SJCRH30 (cell line): ENCODE measurements at regions not wholly inside any gene's neighbourhood (a gene's known extent, or its start where the extent isn't known, plus 50 kb on each side); places are given as distances from the start of the nearest gene placed in this dataset.
"Not testable (repeated sequence)": the region's sequence is repeated elsewhere in the genome, so short reads cannot be mapped to it uniquely, and the experiment has no call there.

ENCODE experiments used
- DNase-seq, 2 experiments: peaks; one replicate each; pipeline ENCODE4 v3.0.0-alpha.2; 2015 to 2020
- H3K27ac ChIP-seq: fragments of 250-450 bp; sonication (Bioruptor Pico); 2 replicates; pipeline ENCODE4 v1.5.1; 2020; ENCODE audit warnings: mild to moderate bottlenecking, moderate library complexity
- H3K27me3 ChIP-seq: fragments of 250-450 bp; sonication (Bioruptor Pico); 2 replicates; pipeline ENCODE4 v1.5.1; 2020; ENCODE audit warnings: mild to moderate bottlenecking, moderate library complexity
- H3K36me3 ChIP-seq: fragments of 250-450 bp; sonication (Bioruptor Pico); 2 replicates; pipeline ENCODE4 v1.5.1; 2020; ENCODE audit warnings: mild to moderate bottlenecking, moderate library complexity
- H3K4me1 ChIP-seq: fragments of 250-450 bp; sonication (Bioruptor Pico); 2 replicates; pipeline ENCODE4 v1.5.1; 2020; ENCODE audit warnings: mild to moderate bottlenecking, moderate library complexity
- H3K4me3 ChIP-seq: fragments of 250-450 bp; sonication (Bioruptor Pico); 2 replicates; pipeline ENCODE4 v1.5.1; 2020; ENCODE audit warnings: mild to moderate bottlenecking, moderate library complexity
- H3K9me3 ChIP-seq: fragments of 250-450 bp; sonication (Bioruptor Pico); replicated peaks from 2 replicates; pipeline ENCODE4 v1.5.1; 2020; ENCODE audit warnings: mild to moderate bottlenecking, moderate library complexity

- DNase-seq: peak; percentile 67 to 69
- H3K27ac ChIP-seq: no peak overlapping the region
- no peaks in the 10 kb centered on the region for H3K36me3 ChIP-seq
- no peaks in the 10 kb centered on the region for H3K27me3 ChIP-seq
- H3K4me3 ChIP-seq: no peak overlapping the region
- peaks cover 15% of the 10 kb centered on the region for H3K4me1 ChIP-seq
- H3K9me3 ChIP-seq: no peaks in the 10 kb centered on the region
Measured at GRCh38 chr14:71165121-71166031, 258.1 kb downstream of the PCNX1 start.

GRCh38 chr14:71166180-71166837 lies 259.1 kb downstream of the PCNX1 start:
- no peaks in the 10 kb centered on the region for H3K9me3 ChIP-seq
- H3K27me3 ChIP-seq: no peaks in the 10 kb centered on the region
- H3K36me3 ChIP-seq: no peaks in the 10 kb centered on the region
- peaks cover 15% of the 10 kb centered on the region for H3K4me1 ChIP-seq
- DNase-seq: peak; percentile 17 to 39
- no peak overlapping the region for H3K27ac ChIP-seq
- no peak overlapping the region for H3K4me3 ChIP-seq

GRCh38 chr14:71167325-71167950 lies 260.2 kb downstream of the PCNX1 start:
- peak; percentile 16 to 36 for DNase-seq

GRCh38 chr14:71168161-71168560 lies 260.9 kb downstream of the PCNX1 start:
- H3K4me3 ChIP-seq: peak overlapping the region; percentile 54
- not testable (repeated sequence) for H3K27me3 ChIP-seq, DNase-seq, H3K36me3 ChIP-seq, H3K9me3 ChIP-seq
- peak overlapping the region; percentile 52 for H3K27ac ChIP-seq
- peaks cover 15% of the 10 kb centered on the region for H3K4me1 ChIP-seq

More at GRCh38 chr14:71167325-71167950, 260.2 kb downstream of the PCNX1 start:
- H3K27me3 ChIP-seq, H3K9me3 ChIP-seq, H3K36me3 ChIP-seq: not testable (repeated sequence)
- Histone ChIP-seq H3K27ac (peak overlapping the region; percentile 52), H3K4me1 (peaks cover 15% of the 10 kb centered on the region), H3K4me3 (peak overlapping the region; percentile 54)

- Histone ChIP-seq H3K27ac (peak overlapping the region; percentile 52; the same call in 1 of the 2 replicates), H3K27me3 (no peaks in the 10 kb centered on the region), H3K9me3 (no peaks in the 10 kb centered on the region), H3K36me3 (no peaks in the 10 kb centered on the region), H3K4me1 (peaks cover 15% of the 10 kb centered on the region), H3K4me3 (peak overlapping the region; percentile 54)
- peak; percentile 15 to 62 for DNase-seq
Measured at GRCh38 chr14:71168564-71169427, 261.5 kb downstream of the PCNX1 start.

GRCh38 chr14:71169861-71170260 lies 262.6 kb downstream of the PCNX1 start:
- Histone ChIP-seq H3K4me1 (peaks cover 10% of the 10 kb centered on the region), H3K36me3 (no peaks in the 10 kb centered on the region), H3K9me3 (no peaks in the 10 kb centered on the region), H3K27me3 (no peaks in the 10 kb centered on the region), H3K4me3 (no peak overlapping the region), H3K27ac (no peak overlapping the region)
- no peak for DNase-seq

GRCh38 chr14:71175491-71175890 lies 268.2 kb downstream of the PCNX1 start:
- H3K9me3 ChIP-seq: no peaks in the 10 kb centered on the region
- no peaks in the 10 kb centered on the region for H3K27me3 ChIP-seq
- H3K4me3 ChIP-seq: no peak overlapping the region
- no peak for DNase-seq
- H3K36me3 ChIP-seq: no peaks in the 10 kb centered on the region
- H3K4me1 ChIP-seq: no peaks in the 10 kb centered on the region
- no peak overlapping the region for H3K27ac ChIP-seq

- no peaks in the 10 kb centered on the region for H3K36me3 ChIP-seq
- no peak overlapping the region for H3K4me3 ChIP-seq
- no peaks in the 10 kb centered on the region for H3K27me3 ChIP-seq
- H3K27ac ChIP-seq: no peak overlapping the region
- no peak for DNase-seq
- H3K9me3 ChIP-seq: no peaks in the 10 kb centered on the region
- H3K4me1 ChIP-seq: no peaks in the 10 kb centered on the region
Measured at GRCh38 chr14:71179066-71179465, 271.8 kb downstream of the PCNX1 start.

GRCh38 chr14:71180397-71180796 lies 273.1 kb downstream of the PCNX1 start:
- H3K27ac ChIP-seq: no peak overlapping the region
- H3K9me3 ChIP-seq: no peaks in the 10 kb centered on the region
- no peaks in the 10 kb centered on the region for H3K36me3 ChIP-seq
- H3K4me1 ChIP-seq: no peaks in the 10 kb centered on the region
- H3K27me3 ChIP-seq: no peaks in the 10 kb centered on the region
- no peak for DNase-seq
- no peak overlapping the region for H3K4me3 ChIP-seq

GRCh38 chr14:71181215-71182003 lies 274.1 kb downstream of the PCNX1 start:
- H3K4me1 ChIP-seq: no peaks in the 10 kb centered on the region
- H3K4me3 ChIP-seq: no peak overlapping the region
- H3K9me3 ChIP-seq: no peaks in the 10 kb centered on the region
- no peak overlapping the region for H3K27ac ChIP-seq
- H3K27me3 ChIP-seq: no peaks in the 10 kb centered on the region
- no peaks in the 10 kb centered on the region for H3K36me3 ChIP-seq
- peak in 1 of 2 experiments; percentile 18 for DNase-seq

- Histone ChIP-seq H3K27ac (no peak overlapping the region), H3K27me3 (no peaks in the 10 kb centered on the region), H3K4me3 (no peak overlapping the region)
Measured at GRCh38 chr14:71183876-71184689, 276.8 kb downstream of the PCNX1 start.

GRCh38 chr14:71185637-71186036 lies 278.4 kb downstream of the PCNX1 start:
- Histone ChIP-seq H3K36me3 (no peaks in the 10 kb centered on the region), H3K27me3 (no peaks in the 10 kb centered on the region), H3K27ac (no peak overlapping the region), H3K4me1 (no peaks in the 10 kb centered on the region), H3K4me3 (no peak overlapping the region), H3K9me3 (no peaks in the 10 kb centered on the region)
- no peak for DNase-seq

More at GRCh38 chr14:71183876-71184689, 276.8 kb downstream of the PCNX1 start:
- DNase-seq: no peak
- no peaks in the 10 kb centered on the region for H3K36me3 ChIP-seq
- H3K4me1 ChIP-seq: no peaks in the 10 kb centered on the region
- H3K9me3 ChIP-seq: no peaks in the 10 kb centered on the region
